Middle frontal gyrus (tissue), 1 donor: ENCODE measurements at regions not wholly inside any gene's neighbourhood (a gene's known extent, or its start where the extent isn't known, plus 50 kb on each side); places are given as distances from the start of the nearest gene placed in this dataset.
"Not testable (repeated sequence)": the region's sequence is repeated elsewhere in the genome, so short reads cannot be mapped to it uniquely, and the experiment has no call there.

ENCODE experiments used
- DNase-seq: peaks from one replicate; pipeline ENCODE4 v3.0.0-alpha.2; 2015; ENCODE audit warnings: low spot score; ENCODE audit errors: extremely low spot score

GRCh38 chr6:67431076-67431475 lies 1204.0 kb upstream of the ADGRB3 start:
- DNase-seq: no peak

GRCh38 chr6:67426686-67427085 lies 1208.4 kb upstream of the ADGRB3 start:
- not testable (repeated sequence) for DNase-seq

- no peak for DNase-seq
Measured at GRCh38 chr6:67412035-67412434, 1223.0 kb upstream of the ADGRB3 start.

- no peak for DNase-seq
Measured at GRCh38 chr6:67411036-67411435, 1224.0 kb upstream of the ADGRB3 start.

GRCh38 chr6:67394254-67394653 lies 1240.8 kb upstream of the ADGRB3 start:
- DNase-seq: no peak

- DNase-seq: no peak
Measured at GRCh38 chr6:67393356-67393755, 1241.7 kb upstream of the ADGRB3 start.

GRCh38 chr6:67391955-67392354 lies 1243.1 kb upstream of the ADGRB3 start:
- DNase-seq: no peak

GRCh38 chr6:67369679-67370078 lies 1265.4 kb upstream of the ADGRB3 start:
- DNase-seq: no peak

GRCh38 chr6:67362976-67363375 lies 1272.1 kb upstream of the ADGRB3 start:
- DNase-seq: no peak

- DNase-seq: no peak
Measured at GRCh38 chr6:67361264-67361663, 1273.8 kb upstream of the ADGRB3 start.

GRCh38 chr6:67358241-67358640 lies 1276.8 kb upstream of the ADGRB3 start:
- no peak for DNase-seq

- no peak for DNase-seq
Measured at GRCh38 chr6:67353861-67354260, 1281.2 kb upstream of the ADGRB3 start.

- no peak for DNase-seq
Measured at GRCh38 chr6:67352717-67353116, 1282.4 kb upstream of the ADGRB3 start.

GRCh38 chr6:67350729-67351128 lies 1284.4 kb upstream of the ADGRB3 start:
- no peak for DNase-seq

GRCh38 chr6:67345946-67346345 lies 1289.1 kb upstream of the ADGRB3 start:
- DNase-seq: no peak

GRCh38 chr6:67336014-67336413 lies 1299.1 kb upstream of the ADGRB3 start:
- DNase-seq: no peak

- DNase-seq: peak; percentile 7
Measured at GRCh38 chr6:67331304-67331703, 1303.8 kb upstream of the ADGRB3 start.

GRCh38 chr6:67328269-67328668 lies 1306.8 kb upstream of the ADGRB3 start:
- no peak for DNase-seq

- DNase-seq: no peak
Measured at GRCh38 chr6:67300430-67301040, 1334.5 kb upstream of the ADGRB3 start.

GRCh38 chr6:67292169-67292568 lies 1342.9 kb upstream of the ADGRB3 start:
- DNase-seq: no peak

GRCh38 chr6:67287566-67287965 lies 1347.5 kb upstream of the ADGRB3 start:
- no peak for DNase-seq

- DNase-seq: no peak
Measured at GRCh38 chr6:67285770-67286495, 1349.1 kb upstream of the ADGRB3 start.

- no peak for DNase-seq
Measured at GRCh38 chr6:67277312-67277711, 1357.8 kb upstream of the ADGRB3 start.
